ENCODE measurements at regions not wholly inside any gene's neighbourhood (a gene's known extent, or its start where the extent isn't known, plus 50 kb on each side); places are given as distances from the start of the nearest gene placed in this dataset.

- no peak for DNase-seq (ENCODE audit: low spot score)
- no peaks in the 10 kb centered on the region for H3K27me3 Mint-ChIP-seq (ENCODE audit: low read depth)
- CTCF ChIA-PET = interaction anchor here (1.0 kb wide), 1 partner anchor 10 kb away, joined by 3 read pairs; no protein-coding TSS in a partner anchor
- no peak for ATAC-seq
- no peak for TF ChIP-seq FOXK1 (CRISPR knock-in tag; IDR thresholded peaks at IDR 0.05)
- TF ChIP-seq, protein P1, sequence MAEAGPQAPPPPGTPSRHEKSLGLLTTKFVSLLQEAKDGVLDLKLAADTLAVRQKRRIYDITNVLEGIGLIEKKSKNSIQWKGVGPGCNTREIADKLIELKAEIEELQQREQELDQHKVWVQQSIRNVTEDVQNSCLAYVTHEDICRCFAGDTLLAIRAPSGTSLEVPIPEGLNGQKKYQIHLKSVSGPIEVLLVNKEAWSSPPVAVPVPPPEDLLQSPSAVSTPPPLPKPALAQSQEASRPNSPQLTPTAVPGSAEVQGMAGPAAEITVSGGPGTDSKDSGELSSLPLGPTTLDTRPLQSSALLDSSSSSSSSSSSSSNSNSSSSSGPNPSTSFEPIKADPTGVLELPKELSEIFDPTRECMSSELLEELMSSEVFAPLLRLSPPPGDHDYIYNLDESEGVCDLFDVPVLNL (CRISPR knock-in tag; IDR thresholded peaks at IDR 0.05; ENCODE audit: borderline replicate concordance, low read depth) = no peak
- TF ChIP-seq TEAD1 (CRISPR knock-in tag; IDR thresholded peaks at IDR 0.05) = no peak
- no peak for TF ChIP-seq ZNF121 (CRISPR knock-in tag; IDR thresholded peaks at IDR 0.05)
- TF ChIP-seq, protein P2, sequence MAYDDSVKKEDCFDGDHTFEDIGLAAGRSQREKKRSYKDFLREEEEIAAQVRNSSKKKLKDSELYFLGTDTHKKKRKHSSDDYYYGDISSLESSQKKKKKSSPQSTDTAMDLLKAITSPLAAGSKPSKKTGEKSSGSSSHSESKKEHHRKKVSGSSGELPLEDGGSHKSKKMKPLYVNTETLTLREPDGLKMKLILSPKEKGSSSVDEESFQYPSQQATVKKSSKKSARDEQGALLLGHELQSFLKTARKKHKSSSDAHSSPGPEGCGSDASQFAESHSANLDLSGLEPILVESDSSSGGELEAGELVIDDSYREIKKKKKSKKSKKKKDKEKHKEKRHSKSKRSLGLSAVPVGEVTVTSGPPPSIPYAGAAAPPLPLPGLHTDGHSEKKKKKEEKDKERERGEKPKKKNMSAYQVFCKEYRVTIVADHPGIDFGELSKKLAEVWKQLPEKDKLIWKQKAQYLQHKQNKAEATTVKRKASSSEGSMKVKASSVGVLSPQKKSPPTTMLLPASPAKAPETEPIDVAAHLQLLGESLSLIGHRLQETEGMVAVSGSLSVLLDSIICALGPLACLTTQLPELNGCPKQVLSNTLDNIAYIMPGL (CRISPR knock-in tag; IDR thresholded peaks at IDR 0.05) = no peak
- TF ChIP-seq, protein P3, sequence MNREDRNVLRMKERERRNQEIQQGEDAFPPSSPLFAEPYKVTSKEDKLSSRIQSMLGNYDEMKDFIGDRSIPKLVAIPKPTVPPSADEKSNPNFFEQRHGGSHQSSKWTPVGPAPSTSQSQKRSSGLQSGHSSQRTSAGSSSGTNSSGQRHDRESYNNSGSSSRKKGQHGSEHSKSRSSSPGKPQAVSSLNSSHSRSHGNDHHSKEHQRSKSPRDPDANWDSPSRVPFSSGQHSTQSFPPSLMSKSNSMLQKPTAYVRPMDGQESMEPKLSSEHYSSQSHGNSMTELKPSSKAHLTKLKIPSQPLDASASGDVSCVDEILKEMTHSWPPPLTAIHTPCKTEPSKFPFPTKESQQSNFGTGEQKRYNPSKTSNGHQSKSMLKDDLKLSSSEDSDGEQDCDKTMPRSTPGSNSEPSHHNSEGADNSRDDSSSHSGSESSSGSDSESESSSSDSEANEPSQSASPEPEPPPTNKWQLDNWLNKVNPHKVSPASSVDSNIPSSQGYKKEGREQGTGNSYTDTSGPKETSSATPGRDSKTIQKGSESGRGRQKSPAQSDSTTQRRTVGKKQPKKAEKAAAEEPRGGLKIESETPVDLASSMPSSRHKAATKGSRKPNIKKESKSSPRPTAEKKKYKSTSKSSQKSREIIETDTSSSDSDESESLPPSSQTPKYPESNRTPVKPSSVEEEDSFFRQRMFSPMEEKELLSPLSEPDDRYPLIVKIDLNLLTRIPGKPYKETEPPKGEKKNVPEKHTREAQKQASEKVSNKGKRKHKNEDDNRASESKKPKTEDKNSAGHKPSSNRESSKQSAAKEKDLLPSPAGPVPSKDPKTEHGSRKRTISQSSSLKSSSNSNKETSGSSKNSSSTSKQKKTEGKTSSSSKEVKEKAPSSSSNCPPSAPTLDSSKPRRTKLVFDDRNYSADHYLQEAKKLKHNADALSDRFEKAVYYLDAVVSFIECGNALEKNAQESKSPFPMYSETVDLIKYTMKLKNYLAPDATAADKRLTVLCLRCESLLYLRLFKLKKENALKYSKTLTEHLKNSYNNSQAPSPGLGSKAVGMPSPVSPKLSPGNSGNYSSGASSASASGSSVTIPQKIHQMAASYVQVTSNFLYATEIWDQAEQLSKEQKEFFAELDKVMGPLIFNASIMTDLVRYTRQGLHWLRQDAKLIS (CRISPR knock-in tag; IDR thresholded peaks at IDR 0.05; ENCODE audit: borderline replicate concordance) = no peak
- TF ChIP-seq, protein P4, sequence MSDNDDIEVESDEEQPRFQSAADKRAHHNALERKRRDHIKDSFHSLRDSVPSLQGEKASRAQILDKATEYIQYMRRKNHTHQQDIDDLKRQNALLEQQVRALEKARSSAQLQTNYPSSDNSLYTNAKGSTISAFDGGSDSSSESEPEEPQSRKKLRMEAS (CRISPR knock-in tag; IDR thresholded peaks at IDR 0.05) = no peak
- no peak for TF ChIP-seq RELA (CRISPR knock-in tag; IDR thresholded peaks at IDR 0.05; ENCODE audit: borderline replicate concordance)
- no peak for TF ChIP-seq SMAD4 (CRISPR knock-in tag; IDR thresholded peaks at IDR 0.05)
- no peak for TF ChIP-seq NFE2L1 (CRISPR knock-in tag; IDR thresholded peaks at IDR 0.05)
- TF ChIP-seq ZNF219 (CRISPR knock-in tag; IDR thresholded peaks at IDR 0.05; ENCODE audit: borderline replicate concordance) = no peak
- TF ChIP-seq ZNF232 (CRISPR knock-in tag; IDR thresholded peaks at IDR 0.05) = no peak
- TF ChIP-seq AR (CRISPR knock-in tag; IDR thresholded peaks at IDR 0.05) = no peak
- no peak for TF ChIP-seq ARID4B (CRISPR knock-in tag; IDR thresholded peaks at IDR 0.05; ENCODE audit: borderline replicate concordance)
- TF ChIP-seq SP1 (CRISPR knock-in tag; conservative IDR thresholded peaks at IDR 0.05) = no peak
- no peak for TF ChIP-seq MLX (CRISPR knock-in tag; IDR thresholded peaks at IDR 0.05)
- TF ChIP-seq, protein P5, sequence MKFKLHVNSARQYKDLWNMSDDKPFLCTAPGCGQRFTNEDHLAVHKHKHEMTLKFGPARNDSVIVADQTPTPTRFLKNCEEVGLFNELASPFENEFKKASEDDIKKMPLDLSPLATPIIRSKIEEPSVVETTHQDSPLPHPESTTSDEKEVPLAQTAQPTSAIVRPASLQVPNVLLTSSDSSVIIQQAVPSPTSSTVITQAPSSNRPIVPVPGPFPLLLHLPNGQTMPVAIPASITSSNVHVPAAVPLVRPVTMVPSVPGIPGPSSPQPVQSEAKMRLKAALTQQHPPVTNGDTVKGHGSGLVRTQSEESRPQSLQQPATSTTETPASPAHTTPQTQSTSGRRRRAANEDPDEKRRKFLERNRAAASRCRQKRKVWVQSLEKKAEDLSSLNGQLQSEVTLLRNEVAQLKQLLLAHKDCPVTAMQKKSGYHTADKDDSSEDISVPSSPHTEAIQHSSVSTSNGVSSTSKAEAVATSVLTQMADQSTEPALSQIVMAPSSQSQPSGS (CRISPR knock-in tag; IDR thresholded peaks at IDR 0.05; ENCODE audit: borderline replicate concordance, low read depth) = no peak
- no peak overlapping the region for H3K4me3 Mint-ChIP-seq
- no peaks in the 10 kb centered on the region for H3K36me3 Mint-ChIP-seq
- peaks cover 5% of the 10 kb centered on the region; the same call in 1 of the 2 replicates for H3K9me3 Mint-ChIP-seq
- H3K27ac Mint-ChIP-seq = no peak overlapping the region
- POLR2A ChIA-PET = no interaction called here
- H3K4me1 Mint-ChIP-seq = peaks cover 26% of the 10 kb centered on the region
Observed at GRCh38 chr1:163875927-163876320, 554.2 kb downstream of the NUF2 start.

Data from WTC11 (cell line).